C4-2B (cell line): ENCODE measurements at regions not wholly inside any gene's neighbourhood (a gene's known extent, or its start where the extent isn't known, plus 50 kb on each side); places are given as distances from the start of the nearest gene placed in this dataset.

ENCODE experiments used
- CTCF ChIP-seq: fragments of 450-650 bp; conservative IDR thresholded peaks from 2 replicates; pipeline ENCODE4 v1.5.1; 2017; ENCODE audit warnings: mild to moderate bottlenecking
- ZFX ChIP-seq: fragments of 450-650 bp; IDR thresholded peaks from 2 replicates; pipeline ENCODE4 v1.6.1; 2017

- TF ChIP-seq CTCF = no peak
- TF ChIP-seq ZFX = no peak
Measured at GRCh38 chr2:219798430-219798829, 171.0 kb downstream of the SLC4A3 start.
